ENCODE measurements at regions not wholly inside any gene's neighbourhood (a gene's known extent, or its start where the extent isn't known, plus 50 kb on each side); places are given as distances from the start of the nearest gene placed in this dataset.

DNA sequence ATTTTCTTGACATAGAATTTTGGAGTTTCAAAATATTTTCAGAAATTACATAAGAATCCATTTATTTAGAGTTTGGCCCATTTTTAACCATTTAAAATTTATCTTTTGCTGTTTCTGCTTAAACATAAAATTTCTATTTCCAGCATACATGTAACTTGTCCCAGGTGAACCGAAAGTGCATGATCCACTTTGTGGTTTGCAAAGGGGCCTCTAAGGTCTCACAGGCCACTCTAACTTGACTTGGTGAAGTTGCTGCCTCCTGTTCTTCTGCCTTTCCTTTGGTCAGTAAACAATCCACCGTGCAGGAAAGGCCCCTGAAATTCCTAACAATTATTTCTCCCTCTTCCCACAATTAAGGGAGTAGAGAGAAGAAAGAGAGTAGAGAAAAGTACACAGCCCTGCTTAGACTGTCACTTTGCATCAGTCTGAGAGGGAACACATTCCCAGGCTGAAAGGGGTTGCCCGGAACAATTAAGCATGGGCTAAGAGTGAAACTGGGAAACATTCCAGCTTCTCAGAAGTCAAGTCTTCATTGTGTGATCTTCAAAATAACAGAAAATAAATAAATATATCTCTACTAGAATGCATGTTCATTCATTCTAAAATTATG, 79.5 kb upstream of the SEMA3A start:
- CTCF ChIA-PET = interaction anchor here (1.4 kb wide), 1 partner anchor 30 kb away, joined by 3 read pairs; no protein-coding TSS in a partner anchor
- DNase-seq (ENCODE audit: extremely low spot score) = no peak
- POLR2A ChIA-PET = no interaction called here
- TF ChIP-seq, protein P1, sequence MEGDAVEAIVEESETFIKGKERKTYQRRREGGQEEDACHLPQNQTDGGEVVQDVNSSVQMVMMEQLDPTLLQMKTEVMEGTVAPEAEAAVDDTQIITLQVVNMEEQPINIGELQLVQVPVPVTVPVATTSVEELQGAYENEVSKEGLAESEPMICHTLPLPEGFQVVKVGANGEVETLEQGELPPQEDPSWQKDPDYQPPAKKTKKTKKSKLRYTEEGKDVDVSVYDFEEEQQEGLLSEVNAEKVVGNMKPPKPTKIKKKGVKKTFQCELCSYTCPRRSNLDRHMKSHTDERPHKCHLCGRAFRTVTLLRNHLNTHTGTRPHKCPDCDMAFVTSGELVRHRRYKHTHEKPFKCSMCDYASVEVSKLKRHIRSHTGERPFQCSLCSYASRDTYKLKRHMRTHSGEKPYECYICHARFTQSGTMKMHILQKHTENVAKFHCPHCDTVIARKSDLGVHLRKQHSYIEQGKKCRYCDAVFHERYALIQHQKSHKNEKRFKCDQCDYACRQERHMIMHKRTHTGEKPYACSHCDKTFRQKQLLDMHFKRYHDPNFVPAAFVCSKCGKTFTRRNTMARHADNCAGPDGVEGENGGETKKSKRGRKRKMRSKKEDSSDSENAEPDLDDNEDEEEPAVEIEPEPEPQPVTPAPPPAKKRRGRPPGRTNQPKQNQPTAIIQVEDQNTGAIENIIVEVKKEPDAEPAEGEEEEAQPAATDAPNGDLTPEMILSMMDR (IDR thresholded peaks at IDR 0.05; ENCODE audit: control extremely low read depth, extremely low read depth, low read depth, missing control alignments) = no peak

DNA sequence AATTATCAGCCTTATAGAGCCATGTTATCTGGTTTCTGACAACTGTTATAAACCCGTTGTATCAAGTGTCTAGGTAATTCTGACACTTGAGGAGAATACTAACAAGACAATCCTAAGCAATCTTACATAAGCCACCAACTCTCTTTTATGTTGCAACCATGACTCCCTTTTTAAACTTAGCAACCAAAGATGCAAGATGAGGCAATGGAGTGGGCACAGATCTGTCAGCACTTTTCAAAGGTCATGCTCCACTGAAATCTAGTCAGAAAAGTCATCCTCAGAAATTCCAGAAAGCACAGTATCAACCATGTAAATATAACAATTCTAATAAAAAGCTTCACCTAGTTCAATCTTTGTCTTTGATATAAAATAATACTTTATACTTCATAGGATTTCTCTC, 77.0 kb upstream of the SEMA3A start:
- DNase-seq (ENCODE audit: extremely low spot score) = no peak
- ChIA-PET CTCF (interaction anchor here (0.9 to 1.2 kb wide), 3 partner anchors 8 to 29 kb away, joined by 3 read pairs; no protein-coding TSS in a partner anchor), POLR2A (no interaction called here)
- TF ChIP-seq, protein P1 (IDR thresholded peaks at IDR 0.05; ENCODE audit: control extremely low read depth, extremely low read depth, low read depth, missing control alignments) = no peak

DNA sequence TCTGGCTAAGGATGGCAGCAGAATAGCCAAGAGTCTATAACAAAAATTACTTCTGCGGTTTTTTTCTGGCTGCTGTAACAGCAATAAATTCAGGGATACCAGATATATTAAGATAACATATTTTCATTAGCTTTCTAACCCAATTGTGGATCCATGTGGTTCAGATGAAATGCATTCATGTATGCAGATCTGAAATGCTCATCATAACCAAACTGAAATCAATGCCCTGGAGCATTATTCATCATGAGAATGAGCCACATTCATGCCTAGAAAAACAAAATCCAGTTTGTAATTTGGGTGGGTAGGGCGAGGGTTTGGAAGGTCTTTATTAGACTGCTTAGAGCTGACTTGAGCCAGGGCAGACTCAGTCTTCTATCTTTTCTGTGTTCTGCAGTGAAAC, 69.8 kb upstream of the SEMA3A start:
- DNase-seq (ENCODE audit: extremely low spot score) = no peak
- POLR2A ChIA-PET = no interaction called here
- TF ChIP-seq, protein P1 (IDR thresholded peaks at IDR 0.05; ENCODE audit: control extremely low read depth, extremely low read depth, low read depth, missing control alignments) = no peak
- CTCF ChIA-PET = no interaction called here

DNA sequence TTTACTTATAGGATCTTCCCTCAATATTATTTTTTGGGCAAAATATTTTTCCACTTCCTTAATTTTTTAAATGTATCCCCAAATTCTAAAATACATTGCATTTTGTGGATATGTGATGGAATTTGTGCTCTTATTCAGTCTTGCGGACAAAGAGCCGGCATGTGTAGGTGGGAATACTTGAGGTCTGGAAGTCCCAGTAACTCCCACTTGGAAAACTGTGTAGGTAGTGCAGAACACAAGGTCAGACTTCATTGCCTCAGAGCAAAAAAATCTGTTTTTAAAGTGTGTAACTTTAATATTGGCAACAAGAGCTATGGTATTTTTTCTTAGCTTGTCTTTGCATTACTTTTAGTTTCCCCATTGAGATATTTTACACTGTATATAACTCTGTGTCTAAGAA, 68.5 kb upstream of the SEMA3A start:
- POLR2A ChIA-PET = no interaction called here
- DNase-seq (ENCODE audit: extremely low spot score) = no peak
- TF ChIP-seq, protein P1 (IDR thresholded peaks at IDR 0.05; ENCODE audit: control extremely low read depth, extremely low read depth, low read depth, missing control alignments) = no peak
- CTCF ChIA-PET = interaction anchor here (1.1 to 1.6 kb wide), 2 partner anchors 9 to 209 kb away, joined by 3 read pairs; no protein-coding TSS in a partner anchor

DNA sequence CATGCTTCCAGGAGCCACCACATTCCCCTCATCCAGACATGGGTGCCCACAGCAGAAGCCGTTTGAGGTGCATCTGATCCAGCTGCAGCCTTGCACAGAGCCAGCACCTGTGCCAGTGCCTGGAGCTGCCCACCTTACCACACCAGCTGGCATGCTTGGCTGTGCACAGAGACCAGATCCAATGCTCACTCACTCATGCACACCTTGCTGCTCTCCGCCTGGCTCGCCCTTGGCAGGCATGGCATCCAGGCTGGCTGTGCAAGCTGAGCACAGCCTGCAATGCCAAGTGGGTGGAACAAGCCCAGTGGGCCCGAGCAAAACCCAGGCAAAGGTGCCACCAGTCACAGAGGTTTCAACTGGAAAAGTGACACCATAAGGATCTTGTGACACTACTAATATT, 66.9 kb upstream of the SEMA3A start:
- ChIA-PET CTCF (interaction anchor here (0.9 to 1.6 kb wide), 2 partner anchors 10 to 211 kb away, joined by 3 read pairs; no protein-coding TSS in a partner anchor), POLR2A (no interaction called here)
- TF ChIP-seq, protein P1 (IDR thresholded peaks at IDR 0.05; ENCODE audit: control extremely low read depth, extremely low read depth, low read depth, missing control alignments) = no peak
- no peak for DNase-seq (ENCODE audit: extremely low spot score)

DNA sequence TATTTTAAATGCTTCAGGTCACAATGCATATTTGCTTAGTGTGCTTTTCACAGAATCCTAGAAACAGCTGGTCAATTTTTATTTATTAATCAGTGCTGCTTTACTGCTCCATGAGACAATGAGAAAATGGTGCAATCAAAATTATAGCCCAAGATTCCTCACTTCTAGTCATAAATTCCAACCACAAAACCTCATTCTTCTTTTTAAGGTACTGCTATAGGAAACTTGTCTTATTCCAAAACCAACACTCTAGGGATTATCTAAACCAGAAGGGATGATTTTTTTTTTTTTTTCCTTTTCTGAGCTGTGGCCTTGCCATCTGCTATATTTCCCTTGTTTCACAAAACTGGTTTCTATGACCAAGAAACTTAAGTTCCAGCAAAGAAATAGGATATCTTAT, 64.0 kb upstream of the SEMA3A start:
- ChIA-PET POLR2A (no interaction called here), CTCF (no interaction called here)
- TF ChIP-seq, protein P1 (IDR thresholded peaks at IDR 0.05; ENCODE audit: control extremely low read depth, extremely low read depth, low read depth, missing control alignments) = no peak
- no peak for DNase-seq (ENCODE audit: extremely low spot score)

Measured in GM10248 (cell line).